ENCODE measurements at regions not wholly inside any gene's neighbourhood (a gene's known extent, or its start where the extent isn't known, plus 50 kb on each side); places are given as distances from the start of the nearest gene placed in this dataset.

DNA sequence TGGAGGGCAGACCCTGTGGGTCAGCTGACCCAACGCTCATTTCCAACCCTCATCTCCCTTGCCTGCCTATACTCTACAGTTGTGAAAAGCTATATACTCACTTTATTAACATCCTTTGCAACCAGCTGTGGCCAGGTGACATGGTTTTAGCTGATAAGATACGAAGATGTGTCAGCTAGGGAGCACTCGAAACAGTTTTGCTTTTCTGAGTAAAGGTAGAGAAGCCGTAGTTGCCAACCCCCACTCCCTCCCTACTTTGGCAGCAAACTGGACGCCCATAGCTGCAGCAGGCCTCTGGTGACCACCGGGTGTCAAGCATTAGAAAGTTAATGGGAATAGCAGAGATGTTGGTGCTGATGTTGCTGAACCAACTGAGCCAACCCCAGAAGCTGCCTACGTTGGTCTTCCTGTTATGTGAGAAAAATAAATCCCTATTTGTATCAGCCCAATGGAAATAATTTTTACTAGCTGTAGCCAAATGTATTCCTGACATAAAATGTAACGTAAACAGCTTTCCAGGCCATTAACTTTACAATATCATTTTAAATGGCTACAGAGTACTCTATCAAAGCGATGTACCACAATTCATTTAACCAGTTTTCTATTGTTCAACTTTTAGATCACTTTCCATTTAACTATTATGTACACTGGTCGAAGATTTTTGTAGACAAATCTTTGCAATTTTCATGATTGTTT, 98.5 kb upstream of the TMCC3 start:
- no peaks in the 10 kb centered on the region for H3K4me1 ChIP-seq
- H3K4me3 ChIP-seq = no peak overlapping the region
- H3K9me3 ChIP-seq (replicated peaks) = no peaks in the 10 kb centered on the region
- DNase-seq = no peak
- no peaks in the 10 kb centered on the region for H3K27me3 ChIP-seq
- no peak overlapping the region for H3K27ac ChIP-seq
- H3K36me3 ChIP-seq = no peaks in the 10 kb centered on the region

- no peak overlapping the region for H3K4me3 ChIP-seq
- no peaks in the 10 kb centered on the region for H3K9me3 ChIP-seq (replicated peaks)
- H3K4me1 ChIP-seq = no peaks in the 10 kb centered on the region
- H3K36me3 ChIP-seq = no peaks in the 10 kb centered on the region
- DNase-seq = no peak
- H3K27ac ChIP-seq = no peak overlapping the region
- H3K27me3 ChIP-seq = no peaks in the 10 kb centered on the region
Measured at GRCh38 chr12:94745562-94745961, 95.2 kb upstream of the TMCC3 start.

- Histone ChIP-seq H3K27ac (no peak overlapping the region), H3K27me3 (no peaks in the 10 kb centered on the region), H3K9me3 (replicated peaks) (no peaks in the 10 kb centered on the region), H3K36me3 (no peaks in the 10 kb centered on the region), H3K4me3 (no peak overlapping the region), H3K4me1 (no peaks in the 10 kb centered on the region)
- no peak for DNase-seq
Measured at GRCh38 chr12:94743174-94743573, 92.8 kb upstream of the TMCC3 start.

DNA sequence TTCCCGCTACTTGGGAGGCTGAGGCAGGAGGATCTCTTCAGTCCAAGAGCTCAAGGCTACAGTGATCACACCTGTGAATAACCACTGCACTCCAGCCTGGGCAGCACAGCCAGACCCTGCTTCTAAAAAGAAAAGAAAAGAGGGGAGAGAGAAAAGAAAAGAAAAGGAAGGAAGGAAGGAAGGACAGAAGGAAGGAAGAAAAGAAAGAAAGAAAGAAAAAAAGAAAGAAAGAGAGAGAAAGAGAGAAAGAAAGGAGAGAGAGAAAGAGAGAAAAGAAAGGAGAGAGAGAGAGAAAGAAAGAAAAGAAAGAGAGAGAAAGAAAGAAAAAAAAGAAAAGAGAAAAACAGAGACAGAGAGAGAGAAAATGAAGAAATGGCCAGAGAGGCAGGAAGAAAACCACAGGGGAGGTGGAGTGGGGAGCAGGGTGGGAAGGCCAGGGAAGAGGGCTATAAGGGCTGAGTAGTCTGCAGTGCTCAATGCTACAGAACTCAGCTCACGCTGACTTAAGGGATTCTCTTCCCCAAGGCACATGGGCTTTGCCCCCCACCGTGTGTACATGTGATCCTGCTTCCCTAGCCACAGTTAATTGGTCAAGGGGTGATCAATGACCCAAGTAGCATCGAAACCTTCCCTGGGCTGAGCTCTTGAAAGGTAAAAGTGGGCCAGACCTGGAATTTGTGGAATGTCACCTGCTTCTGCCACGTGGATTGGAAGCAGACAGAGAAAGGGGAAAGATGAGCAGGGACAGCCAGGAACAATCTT, 90.4 kb upstream of the TMCC3 start:
- no peak for DNase-seq
- Histone ChIP-seq H3K27ac (no peak overlapping the region), H3K4me3 (no peak overlapping the region), H3K4me1 (no peaks in the 10 kb centered on the region), H3K9me3 (replicated peaks) (no peaks in the 10 kb centered on the region), H3K36me3 (no peaks in the 10 kb centered on the region), H3K27me3 (no peaks in the 10 kb centered on the region)

- Histone ChIP-seq H3K4me3 (no peak overlapping the region), H3K27ac (no peak overlapping the region), H3K36me3 (no peaks in the 10 kb centered on the region), H3K4me1 (no peaks in the 10 kb centered on the region), H3K9me3 (replicated peaks) (no peaks in the 10 kb centered on the region), H3K27me3 (no peaks in the 10 kb centered on the region)
- no peak for DNase-seq
Measured at GRCh38 chr12:94736820-94737219, 86.5 kb upstream of the TMCC3 start.

DNA sequence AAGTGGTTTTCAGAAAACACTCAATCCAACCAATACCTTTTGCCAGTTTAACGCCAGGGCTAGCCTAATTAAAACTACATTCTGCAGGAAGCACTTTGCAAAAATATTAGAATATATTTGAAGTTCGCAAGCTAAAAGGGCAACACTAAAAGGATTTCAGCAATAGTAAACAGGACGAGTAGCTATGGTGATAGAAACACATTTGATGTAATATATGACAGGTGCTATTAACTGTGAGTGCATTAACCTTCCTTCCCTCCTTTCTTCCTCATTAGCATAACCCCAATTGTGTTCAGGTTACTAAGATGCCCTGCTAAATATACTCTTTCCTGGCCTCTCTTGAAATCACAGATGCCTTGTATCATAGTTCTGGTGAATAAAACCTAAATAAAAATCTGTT, 85.6 kb upstream of the TMCC3 start:
- no peaks in the 10 kb centered on the region for H3K27me3 ChIP-seq
- H3K4me1 ChIP-seq = no peaks in the 10 kb centered on the region
- no peak for DNase-seq
- no peak overlapping the region for H3K27ac ChIP-seq
- no peak overlapping the region for H3K4me3 ChIP-seq
- no peaks in the 10 kb centered on the region for H3K9me3 ChIP-seq (replicated peaks)
- no peaks in the 10 kb centered on the region for H3K36me3 ChIP-seq

GRCh38 chr12:94733727-94734126, 83.4 kb upstream of the TMCC3 start:
- Histone ChIP-seq H3K9me3 (replicated peaks) (no peaks in the 10 kb centered on the region), H3K4me1 (no peaks in the 10 kb centered on the region), H3K27me3 (no peaks in the 10 kb centered on the region), H3K27ac (no peak overlapping the region), H3K36me3 (no peaks in the 10 kb centered on the region), H3K4me3 (no peak overlapping the region)
- DNase-seq = no peak

DNA sequence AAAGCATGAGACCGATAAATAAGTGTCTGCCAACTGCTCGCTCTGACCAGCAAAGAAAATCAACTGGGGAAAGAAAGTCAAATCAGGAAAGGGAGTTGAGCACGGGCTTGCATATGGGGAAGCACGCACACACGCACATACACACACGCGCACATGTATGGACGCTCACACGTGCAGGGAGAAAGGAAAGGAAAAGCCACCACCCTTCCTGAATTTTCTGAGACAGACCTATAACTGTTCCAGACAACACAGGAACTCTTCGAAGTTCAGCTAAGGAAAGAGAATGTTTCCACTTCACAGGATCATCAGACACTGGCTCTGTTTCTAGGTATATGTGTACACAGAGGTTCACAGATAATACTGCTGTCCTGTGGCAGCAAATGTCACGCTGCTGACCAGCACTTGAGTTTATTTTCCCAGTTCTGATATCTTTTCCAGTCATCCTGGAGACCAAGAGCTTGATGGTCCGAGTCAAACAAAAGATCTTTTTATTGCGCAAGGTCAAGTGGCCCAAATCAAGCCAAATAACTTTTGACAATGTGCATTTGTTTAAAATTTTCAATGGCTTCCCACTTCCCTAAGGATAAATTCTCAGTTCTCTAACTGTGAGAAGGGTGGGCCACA, 82.1 kb upstream of the TMCC3 start:
- DNase-seq = no peak
- no peak overlapping the region for H3K4me3 ChIP-seq
- no peaks in the 10 kb centered on the region for H3K36me3 ChIP-seq

GRCh38 chr12:94731733-94732360, 81.5 kb upstream of the TMCC3 start:
- Histone ChIP-seq H3K4me1 (no peaks in the 10 kb centered on the region), H3K9me3 (replicated peaks) (no peaks in the 10 kb centered on the region), H3K4me3 (no peak overlapping the region), H3K27ac (no peak overlapping the region), H3K27me3 (no peaks in the 10 kb centered on the region), H3K36me3 (no peaks in the 10 kb centered on the region)
- DNase-seq = no peak

More for the DNA sequence above, 82.1 kb upstream of the TMCC3 start:
- Histone ChIP-seq H3K27ac (no peak overlapping the region), H3K9me3 (replicated peaks) (no peaks in the 10 kb centered on the region), H3K4me1 (no peaks in the 10 kb centered on the region), H3K27me3 (no peaks in the 10 kb centered on the region)

- Histone ChIP-seq H3K27ac (no peak overlapping the region), H3K4me3 (no peak overlapping the region), H3K27me3 (no peaks in the 10 kb centered on the region), H3K4me1 (no peaks in the 10 kb centered on the region), H3K36me3 (no peaks in the 10 kb centered on the region), H3K9me3 (replicated peaks) (no peaks in the 10 kb centered on the region)
- DNase-seq = peak in 1 of 2 experiments; percentile 9
Measured at GRCh38 chr12:94730847-94731246, 80.5 kb upstream of the TMCC3 start.

- Histone ChIP-seq H3K27ac (no peak overlapping the region), H3K4me1 (no peaks in the 10 kb centered on the region), H3K4me3 (no peak overlapping the region), H3K9me3 (replicated peaks) (no peaks in the 10 kb centered on the region), H3K36me3 (no peaks in the 10 kb centered on the region), H3K27me3 (no peaks in the 10 kb centered on the region)
- no peak for DNase-seq
Measured at GRCh38 chr12:94726236-94726835, 76.0 kb upstream of the TMCC3 start.

DNA sequence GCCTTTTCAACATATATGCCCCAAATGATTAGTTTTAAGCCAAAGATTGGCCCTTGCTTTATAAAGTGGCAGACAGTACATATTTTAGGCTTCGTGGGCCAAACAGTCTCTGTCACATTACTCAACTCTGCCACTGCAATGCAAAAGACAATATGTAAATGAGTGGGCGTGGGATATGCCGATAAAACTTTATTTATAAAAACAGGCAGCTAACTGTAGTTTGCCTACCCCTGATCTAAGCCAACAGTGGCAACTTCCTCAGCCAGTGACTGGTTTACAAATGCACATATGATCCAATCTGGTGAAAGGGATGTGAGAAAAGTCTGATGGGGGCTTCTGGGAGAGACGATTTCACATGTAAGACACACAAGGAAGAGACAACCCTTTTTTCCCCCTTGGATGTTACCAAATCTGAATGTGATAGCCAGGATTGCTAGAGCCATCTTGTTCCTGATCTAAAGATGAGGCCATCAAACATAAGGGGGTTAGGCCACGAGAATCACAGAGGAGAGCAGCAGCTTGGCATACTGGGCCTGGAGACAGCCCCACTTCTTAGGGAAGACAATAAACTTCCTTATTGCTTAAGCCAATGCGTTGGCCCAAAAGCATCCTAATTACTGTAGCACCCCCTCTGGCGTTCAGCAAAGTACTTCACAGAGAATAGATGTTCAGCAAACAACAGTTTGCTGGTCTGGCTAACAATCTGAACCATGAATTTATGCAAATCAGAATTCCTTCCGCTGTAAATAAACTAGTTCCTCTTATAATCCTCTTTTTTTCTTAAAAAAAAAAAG, 75.2 kb upstream of the TMCC3 start:
- Histone ChIP-seq H3K27ac (no peak overlapping the region), H3K4me1 (no peaks in the 10 kb centered on the region), H3K27me3 (no peaks in the 10 kb centered on the region), H3K4me3 (no peak overlapping the region), H3K9me3 (replicated peaks) (no peaks in the 10 kb centered on the region), H3K36me3 (no peaks in the 10 kb centered on the region)
- peak; percentile 7 to 36 for DNase-seq

DNA sequence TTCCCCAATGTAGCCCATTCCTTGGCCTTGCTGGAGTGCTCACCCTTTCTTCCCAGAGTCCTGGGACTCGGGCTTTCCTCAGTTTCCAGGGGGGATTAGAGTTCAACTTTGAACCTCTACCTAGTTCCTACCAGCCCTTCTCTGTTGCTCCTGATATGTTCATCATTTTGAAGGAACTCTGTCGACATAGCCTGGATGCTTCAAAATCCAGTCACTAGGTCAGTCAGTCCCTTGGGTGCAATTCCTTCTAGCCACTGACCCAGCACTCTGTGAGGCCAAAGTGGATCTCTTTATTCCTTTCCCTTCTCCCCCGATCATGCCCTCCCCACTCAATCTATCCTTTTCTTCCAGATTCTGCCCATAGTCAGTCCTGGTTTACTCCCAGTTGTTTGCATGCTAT, 72.3 kb upstream of the TMCC3 start:
- peaks cover 7% of the 10 kb centered on the region for H3K4me1 ChIP-seq
- H3K27ac ChIP-seq = no peak overlapping the region
- no peaks in the 10 kb centered on the region for H3K9me3 ChIP-seq (replicated peaks)
- H3K36me3 ChIP-seq = no peaks in the 10 kb centered on the region
- H3K4me3 ChIP-seq = no peak overlapping the region
- no peak for DNase-seq
- H3K27me3 ChIP-seq = no peaks in the 10 kb centered on the region

DNA sequence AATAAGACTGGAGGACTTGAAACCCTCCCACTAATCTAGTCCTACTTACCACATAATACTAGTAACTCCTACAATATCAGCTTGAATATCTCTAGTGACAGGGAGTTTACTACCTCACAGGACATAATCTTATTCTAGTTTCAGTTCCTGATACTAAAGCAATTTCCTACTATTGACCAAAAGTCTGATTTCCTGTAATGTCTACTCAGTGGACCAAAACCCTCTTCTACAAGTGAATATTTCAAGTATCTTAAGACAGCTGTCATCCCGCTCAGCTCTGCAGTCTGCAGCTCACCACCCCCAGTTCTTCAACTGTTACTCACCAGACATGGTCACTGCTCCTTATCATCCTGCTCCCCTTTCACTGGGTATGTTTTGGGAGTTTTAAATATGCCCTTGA, 70.8 kb upstream of the TMCC3 start:
- Histone ChIP-seq H3K27ac (no peak overlapping the region), H3K9me3 (replicated peaks) (no peaks in the 10 kb centered on the region), H3K36me3 (no peaks in the 10 kb centered on the region), H3K4me1 (peaks cover 10% of the 10 kb centered on the region), H3K27me3 (no peaks in the 10 kb centered on the region), H3K4me3 (no peak overlapping the region)
- no peak for DNase-seq

Data from SJCRH30 (cell line).